K562 (cell line): ENCODE measurements at regions not wholly inside any gene's neighbourhood (a gene's known extent, or its start where the extent isn't known, plus 50 kb on each side); places are given as distances from the start of the nearest gene placed in this dataset.

Source experiments
- ATAC-seq: fragments of 200-7000 bp; cut with Tn5 transposase; 3 replicates; pipeline ENCODE4 v1.9.1; 2020; ENCODE audit warnings: moderate library complexity
- BruUV-seq: library from RNA; stranded (reverse); fragments of 400-500 nt; replicated peaks from 2 replicates; lab custom pipeline; 2021; lab: Mats Ljungman, UMichigan
- CTCF ChIA-PET: fragments of 300-600 bp; formaldehyde crosslinking; extraction: SDS; loops from one replicate; lab custom pipeline; 2021; ENCODE audit warnings: low intra/inter-chr PET ratio; lab: Yijun Ruan, JAX
- POLR2A ChIA-PET: fragments of 300-600, 350-650 bp; sonication (Branson Sonifier 250); formaldehyde crosslinking; extraction: SDS; loops from one replicate; lab custom pipeline; 2021; ENCODE audit warnings: antibody characterized with exemption, inconsistent platforms; lab: Yijun Ruan, JAX
- DNase-seq, 4 experiments: peaks; one replicate each; pipeline versions ENCODE4 v3.0.0 to v3.0.0-alpha.2; 2011 to 2018; ENCODE audit warnings: low spot score in 3 of 4, mixed read lengths in 3 of 4; ENCODE audit errors: extremely low read depth in 1 of 4
- FAIRE-seq: peaks from 2 replicates; lab custom pipeline; 2011; peaks lifted over from hg19 to GRCh38; lab: Jason Lieb, UNC
- H2AFZ ChIP-seq: 2 replicates; pipeline ENCODE4 v1.6.0; 2011; ENCODE audit warnings: low read depth, low read length, control low read depth, inconsistent platforms
- H3K27ac ChIP-seq: fragments of 200-600 bp; 3 replicates; pipeline ENCODE4 v1.8.0; 2011; ENCODE audit warnings: low read depth, mild to moderate bottlenecking, control low read depth, inconsistent platforms, low read length, moderate library complexity, mixed read lengths; ENCODE audit errors: extremely low read depth
- H3K27me3 ChIP-seq, 2 experiments: fragments of 300-600 bp in 1 of 2; 2 replicates in 1 of 2; 3 replicates in 1 of 2; pipeline versions ENCODE4 v1.6.0 to v1.8.0; 2011; ENCODE audit warnings: inconsistent platforms in 2 of 2, low read length in 2 of 2, mild to moderate bottlenecking in 1 of 2, mixed read lengths in 1 of 2, moderate library complexity in 1 of 2; ENCODE audit not compliant: control insufficient read depth in 2 of 2, insufficient read depth in 2 of 2
- H3K36me3 ChIP-seq: fragments of 300-600 bp; 3 replicates; pipeline ENCODE4 v1.8.0; 2011; ENCODE audit warnings: mild to moderate bottlenecking, low read length, inconsistent platforms; ENCODE audit not compliant: control insufficient read depth, insufficient read depth
- H3K4me1 ChIP-seq, 2 experiments: fragments of 200-600 bp in 1 of 2; replicated peaks in 1 of 2; 2 replicates in 1 of 2; 3 replicates in 1 of 2; pipeline versions ENCODE4 v1.5.1 to v1.8.0; 2011; ENCODE audit warnings: inconsistent platforms in 2 of 2, low read length in 2 of 2, mild to moderate bottlenecking in 1 of 2, mixed read lengths in 1 of 2, moderate library complexity in 1 of 2; ENCODE audit not compliant: control insufficient read depth in 2 of 2, insufficient read depth in 2 of 2
- H3K4me2 ChIP-seq: 2 replicates; pipeline ENCODE4 v1.6.1; 2011; ENCODE audit warnings: low read length, control low read depth, inconsistent platforms, mixed read lengths; ENCODE audit not compliant: insufficient read depth
- H3K4me3 ChIP-seq: fragments of 200-600 bp; sonication (generic), shearing (Covaris generic); 2 replicates; pipeline ENCODE4 v1.5.1; 2016; ENCODE audit warnings: control low read depth, inconsistent platforms
- H3K79me2 ChIP-seq: fragments of 200-600 bp; 3 replicates; pipeline ENCODE4 v1.8.0; 2011; ENCODE audit warnings: low read length, inconsistent platforms; ENCODE audit not compliant: control insufficient read depth, insufficient read depth
- H3K9ac ChIP-seq, 2 experiments: 2 replicates each; pipeline versions ENCODE4 v1.6.0 to v1.6.1; 2011; ENCODE audit warnings: low read depth in 2 of 2, low read length in 2 of 2, control low read depth in 1 of 2, inconsistent platforms in 1 of 2, mild to moderate bottlenecking in 1 of 2, mixed read lengths in 1 of 2; ENCODE audit not compliant: insufficient read depth in 1 of 2
- H3K9me1 ChIP-seq: one replicate; pipeline ENCODE4 v1.6.0; 2011; ENCODE audit warnings: inconsistent platforms, mild to moderate bottlenecking, low read length, moderate library complexity; ENCODE audit not compliant: control insufficient read depth, insufficient read depth
- H3K9me3 ChIP-seq: replicated peaks from 2 replicates; pipeline ENCODE4 v1.5.1; 2011; ENCODE audit warnings: low read depth, low read length, inconsistent platforms; ENCODE audit not compliant: control insufficient read depth, insufficient read depth
- H4K20me1 ChIP-seq: replicated peaks from 2 replicates; pipeline ENCODE4 v1.6.1; 2011; ENCODE audit warnings: low read length, inconsistent platforms, mixed read lengths; ENCODE audit not compliant: control insufficient read depth, insufficient read depth
- CREM ChIP-seq: IDR thresholded peaks from 2 replicates; pipeline ENCODE4 v1.6.1; 2014; ENCODE audit warnings: antibody characterized with exemption, low read depth
- DDX20 ChIP-seq: fragments of 450-650 bp; IDR thresholded peaks from 2 replicates; pipeline ENCODE4 v1.6.1; 2016; ENCODE audit warnings: missing genetic modification characterization, low read depth, mild to moderate bottlenecking, missing compliant biosample characterization, moderate library complexity
- HIVEP1 ChIP-seq: fragments of 250-450 bp; sonication (Bioruptor Pico); IDR thresholded peaks from 2 replicates; pipeline ENCODE4 v1.4.0; 2020; ENCODE audit warnings: mild to moderate bottlenecking
- HMGN3 ChIP-seq: IDR thresholded peaks from 2 replicates; pipeline ENCODE4 v1.6.1; 2011; ENCODE audit warnings: borderline replicate concordance, low read depth, mild to moderate bottlenecking, mixed read lengths, low read length; ENCODE audit not compliant: insufficient read length; ENCODE audit errors: extremely low read depth
- HSF4 ChIP-seq: fragments of 250-450 bp; sonication (Bioruptor Pico); IDR thresholded peaks from 2 replicates; pipeline ENCODE4 v2.1.2; 2022; ENCODE audit warnings: mild to moderate bottlenecking, moderate library complexity, borderline replicate concordance
- KLF1 ChIP-seq: fragments of 450-650 bp; IDR thresholded peaks from 2 replicates; pipeline ENCODE4 v1.6.1; 2016; ENCODE audit warnings: missing genetic modification characterization, missing compliant biosample characterization
- MXI1 ChIP-seq: IDR thresholded peaks from 2 replicates; pipeline ENCODE4 v1.6.1; 2011; ENCODE audit warnings: low read depth, mild to moderate bottlenecking, improper control_type of control experiment, low read length
- TEAD2 ChIP-seq: fragments of 450-650 bp; IDR thresholded peaks from 2 replicates; pipeline ENCODE4 v1.6.1; 2016; ENCODE audit warnings: missing genetic modification characterization, control low read depth, missing compliant biosample characterization
- XRCC5 ChIP-seq: fragments of 200-400 bp; formaldehyde crosslinking; IDR thresholded peaks from 2 replicates; pipeline ENCODE4 v1.6.1; 2017; ENCODE audit warnings: low read depth, mild to moderate bottlenecking, low read length
- ZBED1 ChIP-seq: IDR thresholded peaks from 2 replicates; pipeline ENCODE4 v1.6.1; 2014
- WGBS: fragments of 100-300 bp; shearing (Covaris generic); methylation state at CpG from one replicate; pipeline ENCODE4 v1.1.6; 2016; ENCODE audit warnings: low coverage, mixed read lengths; ENCODE audit not compliant: insufficient coverage; ENCODE audit errors: missing lambda C conversion rate; 5-methylcytosine and 5-hydroxymethylcytosine counted together
- in situ Hi-C: fragments of 300-500 bp; cut with MboI; formaldehyde crosslinking; loops from 4 replicates; pipeline ENCODE4 v1.15.0; 2018; ENCODE audit warnings: inconsistent platforms, mixed read lengths
- intact Hi-C: fragments of 100-400 bp; cut with micrococcal nuclease; formaldehyde crosslinking; loops from 2 replicates; pipeline ENCODE4 v1.14.2; 2022
- TF ChIP-seq, protein P1 (sequence below): fragments of 250-450 bp; sonication (Bioruptor Pico); IDR thresholded peaks from 2 replicates; pipeline ENCODE4 v1.8.0; 2021; ENCODE audit warnings: moderate library complexity, mild to moderate bottlenecking, inconsistent platforms
- TF ChIP-seq, protein P2 (sequence below), 3 experiments: fragments of 200-800 bp in 1 of 3; fragments of 250-450 bp in 1 of 3; fragments of 450-650 bp in 1 of 3; sonication (Bioruptor Pico) in 1 of 3; sonication (Bioruptor generic) in 1 of 3; formaldehyde crosslinking in 1 of 3; IDR thresholded peaks; 2 replicates each; pipeline versions ENCODE4 v1.6.1 to v1.8.0; 2016 to 2022; ENCODE audit warnings: mild to moderate bottlenecking in 2 of 3, missing genetic modification characterization in 2 of 3, missing compliant biosample characterization in 1 of 3, moderate library complexity in 1 of 3
- TF ChIP-seq, protein P3 (sequence below): fragments of 450-650 bp; IDR thresholded peaks from 2 replicates; pipeline ENCODE4 v1.6.1; 2016; ENCODE audit warnings: borderline replicate concordance
- TF ChIP-seq, protein P4 (sequence below), 2 experiments: fragments of 450-650 bp; conservative IDR thresholded peaks; 2 replicates each; pipeline ENCODE4 v1.6.1; 2017; ENCODE audit warnings: mild to moderate bottlenecking in 2 of 2, moderate library complexity in 2 of 2
- TF ChIP-seq, protein P5 (sequence below): fragments of 200-800 bp; sonication (Bioruptor generic); IDR thresholded peaks from 2 replicates; pipeline ENCODE4 v1.6.1; 2017; ENCODE audit warnings: missing genetic modification characterization, missing compliant biosample characterization

DNA sequence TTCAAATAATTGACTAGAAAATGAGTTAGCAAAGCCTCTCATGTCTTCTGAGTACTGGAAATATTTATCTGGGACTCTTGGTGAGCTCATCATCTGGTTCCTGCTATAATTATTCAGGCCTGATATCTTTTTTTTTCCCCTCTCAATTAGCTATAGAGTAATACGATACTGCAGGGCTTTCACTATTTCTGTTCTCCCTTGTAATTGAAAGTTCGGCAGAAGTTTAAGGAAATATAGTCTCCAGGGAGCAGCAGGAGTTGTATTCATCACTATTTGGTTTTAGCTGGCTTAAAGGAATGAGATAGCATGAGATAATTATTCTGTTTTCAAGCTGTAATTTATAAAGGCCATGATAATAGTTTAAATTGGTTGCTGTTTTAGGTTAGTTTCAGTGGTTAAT is 378.6 kb upstream of the EPHA5 start:
- in situ Hi-C loops (no loop called here), intact Hi-C loops (no loop called here)
- H3K79me2 ChIP-seq = no peaks in the 10 kb centered on the region
- H3K4me3 ChIP-seq = no peak overlapping the region
- no peak overlapping the region for H2AFZ ChIP-seq
- H3K4me2 ChIP-seq = no peak overlapping the region
- H3K36me3 ChIP-seq = no peaks in the 10 kb centered on the region
- FAIRE-seq = no peak
- no peaks in the 10 kb centered on the region for H3K4me1 ChIP-seq
- CTCF ChIA-PET = no interaction called here
- no peak overlapping the region for H3K9ac ChIP-seq
- POLR2A ChIA-PET = no interaction called here
- ATAC-seq = no peak
- DNase-seq = no peak
- no peak overlapping the region for H3K27ac ChIP-seq
- no peaks in the 10 kb centered on the region for H3K9me1 ChIP-seq
- WGBS = 3% methylated on average over 2 of the region's 2 CpGs
- no peaks in the 10 kb centered on the region for H4K20me1 ChIP-seq
- BruUV-seq = no TSS peak
- no peaks in the 10 kb centered on the region for H3K27me3 ChIP-seq
- H3K9me3 ChIP-seq = no peaks in the 10 kb centered on the region; the same call in 1 of the 2 replicates
- TF ChIP-seq TEAD2 = no peak
- TF ChIP-seq, protein P1, sequence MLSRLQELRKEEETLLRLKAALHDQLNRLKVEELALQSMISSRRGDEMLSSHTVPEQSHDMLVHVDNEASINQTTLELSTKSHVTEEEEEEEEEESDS (CRISPR knock-in tag) = no peak
- no peak for TF ChIP-seq HSF4
- TF ChIP-seq KLF1 (tag) = no peak
- TF ChIP-seq HIVEP1 (CRISPR knock-in tag) = no peak
- TF ChIP-seq XRCC5 = no peak
- TF ChIP-seq, protein P2, sequence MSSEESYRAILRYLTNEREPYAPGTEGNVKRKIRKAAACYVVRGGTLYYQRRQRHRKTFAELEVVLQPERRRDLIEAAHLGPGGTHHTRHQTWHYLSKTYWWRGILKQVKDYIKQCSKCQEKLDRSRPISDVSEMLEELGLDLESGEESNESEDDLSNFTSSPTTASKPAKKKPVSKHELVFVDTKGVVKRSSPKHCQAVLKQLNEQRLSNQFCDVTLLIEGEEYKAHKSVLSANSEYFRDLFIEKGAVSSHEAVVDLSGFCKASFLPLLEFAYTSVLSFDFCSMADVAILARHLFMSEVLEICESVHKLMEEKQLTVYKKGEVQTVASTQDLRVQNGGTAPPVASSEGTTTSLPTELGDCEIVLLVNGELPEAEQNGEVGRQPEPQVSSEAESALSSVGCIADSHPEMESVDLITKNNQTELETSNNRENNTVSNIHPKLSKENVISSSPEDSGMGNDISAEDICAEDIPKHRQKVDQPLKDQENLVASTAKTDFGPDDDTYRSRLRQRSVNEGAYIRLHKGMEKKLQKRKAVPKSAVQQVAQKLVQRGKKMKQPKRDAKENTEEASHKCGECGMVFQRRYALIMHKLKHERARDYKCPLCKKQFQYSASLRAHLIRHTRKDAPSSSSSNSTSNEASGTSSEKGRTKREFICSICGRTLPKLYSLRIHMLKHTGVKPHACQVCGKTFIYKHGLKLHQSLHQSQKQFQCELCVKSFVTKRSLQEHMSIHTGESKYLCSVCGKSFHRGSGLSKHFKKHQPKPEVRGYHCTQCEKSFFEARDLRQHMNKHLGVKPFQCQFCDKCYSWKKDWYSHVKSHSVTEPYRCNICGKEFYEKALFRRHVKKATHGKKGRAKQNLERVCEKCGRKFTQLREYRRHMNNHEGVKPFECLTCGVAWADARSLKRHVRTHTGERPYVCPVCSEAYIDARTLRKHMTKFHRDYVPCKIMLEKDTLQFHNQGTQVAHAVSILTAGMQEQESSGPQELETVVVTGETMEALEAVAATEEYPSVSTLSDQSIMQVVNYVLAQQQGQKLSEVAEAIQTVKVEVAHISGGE (CRISPR knock-in tag; IDR thresholded peaks at IDR 0.05) = no peak
- TF ChIP-seq, protein P3, sequence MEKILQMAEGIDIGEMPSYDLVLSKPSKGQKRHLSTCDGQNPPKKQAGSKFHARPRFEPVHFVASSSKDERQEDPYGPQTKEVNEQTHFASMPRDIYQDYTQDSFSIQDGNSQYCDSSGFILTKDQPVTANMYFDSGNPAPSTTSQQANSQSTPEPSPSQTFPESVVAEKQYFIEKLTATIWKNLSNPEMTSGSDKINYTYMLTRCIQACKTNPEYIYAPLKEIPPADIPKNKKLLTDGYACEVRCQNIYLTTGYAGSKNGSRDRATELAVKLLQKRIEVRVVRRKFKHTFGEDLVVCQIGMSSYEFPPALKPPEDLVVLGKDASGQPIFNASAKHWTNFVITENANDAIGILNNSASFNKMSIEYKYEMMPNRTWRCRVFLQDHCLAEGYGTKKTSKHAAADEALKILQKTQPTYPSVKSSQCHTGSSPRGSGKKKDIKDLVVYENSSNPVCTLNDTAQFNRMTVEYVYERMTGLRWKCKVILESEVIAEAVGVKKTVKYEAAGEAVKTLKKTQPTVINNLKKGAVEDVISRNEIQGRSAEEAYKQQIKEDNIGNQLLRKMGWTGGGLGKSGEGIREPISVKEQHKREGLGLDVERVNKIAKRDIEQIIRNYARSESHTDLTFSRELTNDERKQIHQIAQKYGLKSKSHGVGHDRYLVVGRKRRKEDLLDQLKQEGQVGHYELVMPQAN = no peak
- TF ChIP-seq CREM = no peak
- no peak for TF ChIP-seq DDX20 (tag)
- TF ChIP-seq, protein P4, sequence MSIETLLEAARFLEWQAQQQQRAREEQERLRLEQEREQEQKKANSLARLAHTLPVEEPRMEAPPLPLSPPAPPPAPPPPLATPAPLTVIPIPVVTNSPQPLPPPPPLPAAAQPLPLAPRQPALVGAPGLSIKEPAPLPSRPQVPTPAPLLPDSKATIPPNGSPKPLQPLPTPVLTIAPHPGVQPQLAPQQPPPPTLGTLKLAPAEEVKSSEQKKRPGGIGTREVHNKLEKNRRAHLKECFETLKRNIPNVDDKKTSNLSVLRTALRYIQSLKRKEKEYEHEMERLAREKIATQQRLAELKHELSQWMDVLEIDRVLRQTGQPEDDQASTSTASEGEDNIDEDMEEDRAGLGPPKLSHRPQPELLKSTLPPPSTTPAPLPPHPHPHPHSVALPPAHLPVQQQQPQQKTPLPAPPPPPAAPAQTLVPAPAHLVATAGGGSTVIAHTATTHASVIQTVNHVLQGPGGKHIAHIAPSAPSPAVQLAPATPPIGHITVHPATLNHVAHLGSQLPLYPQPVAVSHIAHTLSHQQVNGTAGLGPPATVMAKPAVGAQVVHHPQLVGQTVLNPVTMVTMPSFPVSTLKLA (conservative IDR thresholded peaks at IDR 0.05) = no peak
- TF ChIP-seq MXI1 = no peak
- TF ChIP-seq HMGN3 = no peak
- TF ChIP-seq, protein P5, sequence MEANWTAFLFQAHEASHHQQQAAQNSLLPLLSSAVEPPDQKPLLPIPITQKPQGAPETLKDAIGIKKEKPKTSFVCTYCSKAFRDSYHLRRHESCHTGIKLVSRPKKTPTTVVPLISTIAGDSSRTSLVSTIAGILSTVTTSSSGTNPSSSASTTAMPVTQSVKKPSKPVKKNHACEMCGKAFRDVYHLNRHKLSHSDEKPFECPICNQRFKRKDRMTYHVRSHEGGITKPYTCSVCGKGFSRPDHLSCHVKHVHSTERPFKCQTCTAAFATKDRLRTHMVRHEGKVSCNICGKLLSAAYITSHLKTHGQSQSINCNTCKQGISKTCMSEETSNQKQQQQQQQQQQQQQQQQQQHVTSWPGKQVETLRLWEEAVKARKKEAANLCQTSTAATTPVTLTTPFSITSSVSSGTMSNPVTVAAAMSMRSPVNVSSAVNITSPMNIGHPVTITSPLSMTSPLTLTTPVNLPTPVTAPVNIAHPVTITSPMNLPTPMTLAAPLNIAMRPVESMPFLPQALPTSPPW = no peak
- TF ChIP-seq ZBED1 = no peak
